Memory B cell (primary cell): ENCODE measurements at regions not wholly inside any gene's neighbourhood (a gene's known extent, or its start where the extent isn't known, plus 50 kb on each side); places are given as distances from the start of the nearest gene placed in this dataset.
"Not testable (repeated sequence)": the region's sequence is repeated elsewhere in the genome, so short reads cannot be mapped to it uniquely, and the experiment has no call there.

Experiments
- ATAC-seq: fragments of 150-1000 bp; cut with Tn5 transposase; 2 replicates; pipeline ENCODE4 v1.10.0; 2021; ENCODE audit warnings: low read depth, mild to moderate bottlenecking, moderate library complexity
- DNase-seq, 2 donors: peaks; one replicate each; pipeline ENCODE4 v3.0.0; 2022; ENCODE audit warnings: low spot score in 2 of 2
- H3K27ac Mint-ChIP-seq: one replicate; pipeline ENCODE4 v1.8.0; 2022; ENCODE audit warnings: mild to moderate bottlenecking, moderate library complexity, mixed read lengths
- H3K27me3 Mint-ChIP-seq: one replicate; pipeline ENCODE4 v1.8.0; 2022; ENCODE audit warnings: mixed read lengths
- H3K36me3 Mint-ChIP-seq: one replicate; pipeline ENCODE4 v1.8.0; 2022; ENCODE audit warnings: mild to moderate bottlenecking, mixed read lengths
- H3K4me1 Mint-ChIP-seq: one replicate; pipeline ENCODE4 v1.8.0; 2022; ENCODE audit warnings: mixed read lengths
- H3K4me3 Mint-ChIP-seq: one replicate; pipeline ENCODE4 v1.8.0; 2022; ENCODE audit warnings: mild to moderate bottlenecking, moderate library complexity, mixed read lengths
- H3K9me3 Mint-ChIP-seq: one replicate; pipeline ENCODE4 v1.8.0; 2022; ENCODE audit warnings: mixed read lengths

DNA sequence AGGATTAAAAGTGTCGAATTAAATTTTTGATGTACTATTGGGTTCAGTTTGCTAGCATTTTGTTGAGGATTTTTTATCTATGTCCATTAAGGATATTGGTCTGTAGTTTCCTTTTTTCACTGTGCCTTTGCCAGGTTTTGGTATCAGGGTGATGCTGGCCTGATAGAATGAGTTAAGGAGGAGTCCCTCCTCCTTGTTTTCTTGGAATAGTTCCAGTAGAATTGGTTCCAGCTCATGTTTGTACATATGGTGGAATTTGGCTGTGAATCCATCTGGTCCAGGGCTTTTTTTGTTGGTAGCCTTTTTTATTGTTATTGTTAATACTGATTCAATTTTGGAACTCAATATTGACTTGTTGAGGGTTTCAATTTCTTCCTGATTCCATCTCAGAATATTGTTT lies 141.8 kb downstream of the SIM1 start:
- Mint-ChIP-seq H3K9me3 (peaks cover 5% of the 10 kb centered on the region), H3K4me3 (no peak overlapping the region), H3K27me3 (no peaks in the 10 kb centered on the region), H3K27ac (no peak overlapping the region), H3K4me1 (no peaks in the 10 kb centered on the region), H3K36me3 (no peaks in the 10 kb centered on the region)
- DNase-seq: no peak
- no peak for ATAC-seq

- H3K4me1 Mint-ChIP-seq: no peaks in the 10 kb centered on the region
- peaks cover 5% of the 10 kb centered on the region for H3K9me3 Mint-ChIP-seq
- no peaks in the 10 kb centered on the region for H3K36me3 Mint-ChIP-seq
- no peak overlapping the region for H3K27ac Mint-ChIP-seq
- ATAC-seq: no peak
- H3K4me3 Mint-ChIP-seq: no peak overlapping the region
- no peak for DNase-seq
- no peaks in the 10 kb centered on the region for H3K27me3 Mint-ChIP-seq
These were observed 144.0 kb downstream of the SIM1 start for GRCh38 chr6:100320686-100321085.

DNA sequence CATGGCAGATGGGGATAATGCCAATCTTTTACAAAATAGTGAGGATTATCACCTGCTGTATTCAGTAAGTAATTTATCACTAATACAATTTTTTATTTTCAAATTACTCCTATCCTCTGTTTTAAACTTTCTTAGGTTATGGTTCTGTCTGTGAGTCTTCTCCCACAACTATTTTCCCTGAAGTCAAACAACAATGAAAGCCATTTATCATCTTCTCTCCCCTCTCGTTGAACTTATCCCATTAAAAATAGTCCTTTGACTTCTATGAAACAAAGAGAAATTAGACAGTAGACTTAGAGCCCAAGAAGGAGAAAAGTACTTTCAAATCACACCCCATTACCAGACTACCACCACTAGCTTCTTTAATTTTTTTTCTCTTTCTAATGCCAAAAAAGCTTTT lies 147.7 kb downstream of the SIM1 start:
- no peak overlapping the region for H3K27ac Mint-ChIP-seq
- no peak for ATAC-seq

GRCh38 chr6:100314186-100314585 lies 150.5 kb downstream of the SIM1 start:
- H3K27ac Mint-ChIP-seq: no peak overlapping the region
- peaks cover 3% of the 10 kb centered on the region for H3K27me3 Mint-ChIP-seq
- ATAC-seq (no peak), DNase-seq (no peak)
- no peaks in the 10 kb centered on the region for H3K36me3 Mint-ChIP-seq
- H3K9me3 Mint-ChIP-seq: no peaks in the 10 kb centered on the region
- H3K4me3 Mint-ChIP-seq: no peak overlapping the region
- no peaks in the 10 kb centered on the region for H3K4me1 Mint-ChIP-seq

More for the DNA sequence above, 147.7 kb downstream of the SIM1 start:
- H3K36me3 Mint-ChIP-seq: no peaks in the 10 kb centered on the region
- H3K27me3 Mint-ChIP-seq: peaks cover 3% of the 10 kb centered on the region
- H3K4me1 Mint-ChIP-seq: no peaks in the 10 kb centered on the region
- H3K9me3 Mint-ChIP-seq: peaks cover 5% of the 10 kb centered on the region
- H3K4me3 Mint-ChIP-seq: no peak overlapping the region
- DNase-seq: no peak

DNA sequence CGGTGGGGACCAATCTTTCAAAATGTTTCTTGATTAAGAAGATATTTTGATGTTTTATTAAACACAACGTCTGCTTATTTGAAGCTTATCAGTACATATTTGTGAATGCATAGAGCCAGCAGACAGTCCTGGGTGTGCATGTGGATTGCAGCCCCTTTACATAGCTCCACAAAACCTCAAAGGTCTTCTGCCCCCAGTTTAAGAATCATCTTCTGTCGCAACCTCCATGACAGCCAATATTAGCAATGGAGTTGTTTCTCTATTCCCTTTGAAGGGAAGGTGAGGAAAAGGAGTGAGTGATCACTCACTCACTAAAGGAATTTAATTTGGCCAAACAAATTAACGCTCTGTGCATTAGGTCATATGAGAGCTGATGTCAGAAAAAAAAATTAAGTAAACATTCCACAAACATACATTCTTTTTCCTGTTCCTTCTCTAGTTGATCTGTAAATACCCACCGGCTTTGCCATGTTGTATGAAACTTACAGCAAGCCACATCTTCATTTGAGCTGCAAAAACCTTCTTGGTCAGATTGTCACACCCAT lies 152.9 kb downstream of the SIM1 start:
- Mint-ChIP-seq H3K4me3 (no peak overlapping the region), H3K36me3 (no peaks in the 10 kb centered on the region), H3K27me3 (peaks cover 5% of the 10 kb centered on the region), H3K27ac (no peak overlapping the region), H3K4me1 (no peaks in the 10 kb centered on the region), H3K9me3 (no peaks in the 10 kb centered on the region)
- DNase-seq: no peak
- no peak for ATAC-seq

DNA sequence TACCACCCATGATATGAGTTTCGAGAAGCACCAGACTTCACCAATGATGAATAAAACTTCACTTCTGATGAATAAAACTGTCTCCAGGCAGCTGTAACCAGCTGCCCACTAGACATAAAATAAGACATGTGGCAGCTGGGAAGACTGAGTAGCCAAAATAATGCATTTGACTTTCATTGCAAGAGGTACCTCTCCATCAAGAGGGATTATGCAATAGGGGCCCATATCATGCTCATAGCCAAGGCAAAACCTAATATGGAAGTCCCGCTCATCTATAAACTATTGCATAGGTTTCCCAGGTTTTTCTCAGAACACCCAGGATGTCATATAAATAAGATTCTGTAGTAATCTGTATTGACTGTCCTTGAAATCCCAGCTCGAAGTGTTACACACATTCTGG lies 155.5 kb downstream of the SIM1 start:
- Mint-ChIP-seq H3K9me3 (no peaks in the 10 kb centered on the region), H3K27me3 (peaks cover 5% of the 10 kb centered on the region), H3K4me1 (no peaks in the 10 kb centered on the region), H3K27ac (no peak overlapping the region), H3K4me3 (no peak overlapping the region), H3K36me3 (no peaks in the 10 kb centered on the region)
- DNase-seq: no peak
- ATAC-seq: no peak

DNA sequence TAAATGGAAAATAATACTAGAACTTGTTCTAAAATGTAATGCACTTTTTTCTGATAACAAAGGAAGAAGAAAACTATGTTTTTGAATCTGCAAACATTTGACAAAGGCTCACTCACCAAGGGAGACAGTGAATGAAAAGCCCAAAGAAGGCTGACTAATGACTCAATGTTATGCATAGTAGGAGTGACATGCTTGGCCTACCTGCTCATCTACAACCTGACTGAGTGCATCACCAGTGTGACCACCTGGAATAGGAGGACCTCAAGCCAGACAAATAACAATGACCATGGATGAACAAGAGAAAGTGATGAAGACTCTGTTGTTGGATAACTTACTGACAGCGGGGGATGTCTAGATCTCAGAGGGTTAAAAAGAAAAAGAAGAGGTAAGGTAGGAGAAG lies 157.2 kb downstream of the SIM1 start:
- Mint-ChIP-seq H3K27ac (no peak overlapping the region), H3K27me3 (peaks cover 2% of the 10 kb centered on the region), H3K4me3 (no peak overlapping the region), H3K36me3 (no peaks in the 10 kb centered on the region), H3K4me1 (no peaks in the 10 kb centered on the region), H3K9me3 (no peaks in the 10 kb centered on the region)
- DNase-seq (no peak), ATAC-seq (no peak)

GRCh38 chr6:100305209-100305869 lies 159.4 kb downstream of the SIM1 start:
- H3K27ac Mint-ChIP-seq: no peak overlapping the region
- H3K9me3 Mint-ChIP-seq: no peaks in the 10 kb centered on the region
- peaks cover 2% of the 10 kb centered on the region for H3K27me3 Mint-ChIP-seq
- no peaks in the 10 kb centered on the region for H3K36me3 Mint-ChIP-seq
- no peak overlapping the region for H3K4me3 Mint-ChIP-seq
- no peak for DNase-seq
- ATAC-seq: no peak
- H3K4me1 Mint-ChIP-seq: no peaks in the 10 kb centered on the region

GRCh38 chr6:100304575-100304974 lies 160.1 kb downstream of the SIM1 start:
- no peaks in the 10 kb centered on the region for H3K9me3 Mint-ChIP-seq
- H3K36me3 Mint-ChIP-seq: no peaks in the 10 kb centered on the region
- ATAC-seq (no peak), DNase-seq (no peak)
- peaks cover 2% of the 10 kb centered on the region for H3K27me3 Mint-ChIP-seq
- no peak overlapping the region for H3K27ac Mint-ChIP-seq
- no peak overlapping the region for H3K4me3 Mint-ChIP-seq
- no peaks in the 10 kb centered on the region for H3K4me1 Mint-ChIP-seq

DNA sequence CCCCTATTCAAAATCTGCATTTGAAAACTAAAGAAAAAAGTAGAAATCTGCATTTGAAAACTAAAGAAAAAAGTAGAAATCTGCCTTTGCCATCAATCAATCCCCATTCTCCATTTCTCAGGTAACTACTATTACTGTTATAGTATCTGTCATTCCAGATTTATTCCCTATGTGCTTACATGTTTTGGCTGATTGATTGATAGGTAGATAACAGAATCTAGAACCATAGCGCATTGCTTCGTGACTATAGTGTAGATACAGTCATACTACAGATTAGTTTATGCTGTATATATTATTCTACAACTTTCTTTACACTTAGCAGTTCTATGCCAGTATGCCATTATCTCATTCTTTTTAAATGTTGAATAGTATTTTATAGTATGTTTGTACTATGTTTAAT lies 163.0 kb downstream of the SIM1 start:
- Mint-ChIP-seq H3K36me3 (no peaks in the 10 kb centered on the region), H3K4me1 (no peaks in the 10 kb centered on the region), H3K27ac (no peak overlapping the region), H3K9me3 (no peaks in the 10 kb centered on the region), H3K4me3 (no peak overlapping the region), H3K27me3 (no peaks in the 10 kb centered on the region)
- DNase-seq (no peak), ATAC-seq (no peak)

- Mint-ChIP-seq H3K4me3 (no peak overlapping the region), H3K27ac (no peak overlapping the region), H3K27me3 (peaks cover 2% of the 10 kb centered on the region), H3K36me3 (no peaks in the 10 kb centered on the region), H3K4me1 (no peaks in the 10 kb centered on the region), H3K9me3 (no peaks in the 10 kb centered on the region)
- DNase-seq (no peak), ATAC-seq (no peak)
These were observed 164.4 kb downstream of the SIM1 start for GRCh38 chr6:100300221-100300736.

DNA sequence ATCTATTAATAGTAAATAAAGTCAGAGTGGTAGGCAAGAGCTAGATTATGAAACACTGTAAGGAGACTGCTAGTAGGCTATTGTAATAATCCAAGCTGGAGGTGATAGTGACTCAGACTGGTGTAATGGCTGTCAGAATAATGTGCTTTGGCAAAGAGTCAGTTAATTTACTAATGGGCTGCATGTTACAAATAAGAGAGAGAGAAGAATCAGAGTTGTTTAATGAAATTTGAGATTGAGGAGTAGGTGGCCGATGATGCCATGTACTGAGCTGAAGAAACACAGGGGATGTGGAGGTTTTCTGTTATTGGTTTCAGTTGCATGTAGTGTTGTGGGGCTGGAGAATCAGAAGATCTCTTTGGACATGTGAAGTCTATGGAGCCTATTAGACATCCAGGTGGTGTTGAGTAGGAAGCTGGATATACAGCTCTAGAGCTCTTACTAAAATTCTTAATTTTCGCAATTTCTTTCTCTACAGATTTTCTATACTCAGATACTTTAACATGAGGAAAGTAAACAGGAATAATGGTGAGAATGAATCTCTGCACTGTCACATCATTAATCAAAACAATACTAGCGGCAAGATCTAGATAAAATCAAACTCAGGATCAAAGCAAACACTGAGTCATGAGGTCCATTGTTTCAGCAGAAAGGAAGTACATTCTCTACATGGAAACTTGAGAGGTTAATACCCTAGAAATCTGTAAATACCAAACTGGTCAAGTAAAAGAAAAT lies 167.7 kb downstream of the SIM1 start:
- H3K27me3 Mint-ChIP-seq: peaks cover 2% of the 10 kb centered on the region
- no peaks in the 10 kb centered on the region for H3K36me3 Mint-ChIP-seq
- no peak overlapping the region for H3K27ac Mint-ChIP-seq
- H3K4me3 Mint-ChIP-seq: no peak overlapping the region
- no peak for ATAC-seq
- no peaks in the 10 kb centered on the region for H3K4me1 Mint-ChIP-seq
- H3K9me3 Mint-ChIP-seq: no peaks in the 10 kb centered on the region
- no peak for DNase-seq

DNA sequence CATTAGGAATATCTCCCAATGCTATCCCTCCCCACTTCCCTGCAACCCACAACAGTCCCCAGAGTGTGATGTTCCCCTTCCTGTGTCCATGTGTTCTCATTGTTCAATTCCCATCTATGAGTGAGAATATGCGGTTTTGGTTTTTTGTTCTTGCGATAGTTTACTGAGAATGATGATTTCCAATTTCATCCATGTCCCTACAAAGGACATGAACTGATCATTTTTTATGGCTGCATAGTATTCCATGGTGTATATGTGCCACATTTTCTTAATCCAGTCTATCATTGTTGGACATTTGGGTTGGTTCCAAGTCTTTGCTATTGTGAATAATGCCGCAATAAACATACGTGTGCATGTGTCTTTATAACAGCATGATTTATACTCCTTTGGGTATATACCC lies 169.5 kb downstream of the SIM1 start:
- not testable (repeated sequence) for H3K9me3 Mint-ChIP-seq, H3K4me1 Mint-ChIP-seq, ATAC-seq, H3K27ac Mint-ChIP-seq, DNase-seq, H3K36me3 Mint-ChIP-seq, H3K27me3 Mint-ChIP-seq, H3K4me3 Mint-ChIP-seq

DNA sequence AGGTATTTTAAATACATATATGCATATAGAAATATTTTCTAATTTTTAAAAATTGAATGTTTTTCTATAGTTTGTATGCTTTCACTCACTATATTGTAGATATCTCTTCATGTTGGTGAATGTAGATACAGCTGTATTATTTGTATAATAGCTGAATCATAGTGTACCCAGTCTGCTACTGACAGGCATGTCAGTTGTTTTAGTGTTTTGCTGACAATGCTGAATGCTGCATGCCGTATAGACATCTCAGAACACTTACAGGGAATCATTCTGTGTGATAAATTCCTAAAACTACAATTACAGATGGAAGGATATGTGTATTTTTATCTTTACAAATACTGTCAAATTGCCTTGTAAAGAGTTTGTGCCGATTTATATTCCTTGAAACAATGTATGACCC lies 175.4 kb downstream of the SIM1 start:
- no peak overlapping the region for H3K4me3 Mint-ChIP-seq
- H3K9me3 Mint-ChIP-seq: no peaks in the 10 kb centered on the region
- DNase-seq (no peak), ATAC-seq (no peak)
- H3K36me3 Mint-ChIP-seq: no peaks in the 10 kb centered on the region
- no peaks in the 10 kb centered on the region for H3K4me1 Mint-ChIP-seq
- no peaks in the 10 kb centered on the region for H3K27me3 Mint-ChIP-seq
- no peak overlapping the region for H3K27ac Mint-ChIP-seq
